Activated CD4-positive, alpha-beta T cell treated with anti-CD3 and anti-CD28 coated beads, Interleukin-2, amount 50 U/mL, for 4 hours (primary cell): ENCODE measurements at regions not wholly inside any gene's neighbourhood (a gene's known extent, or its start where the extent isn't known, plus 50 kb on each side); places are given as distances from the start of the nearest gene placed in this dataset.
"Not testable (repeated sequence)": the region's sequence is repeated elsewhere in the genome, so short reads cannot be mapped to it uniquely, and the experiment has no call there.

Source experiments
- DNase-seq, 2 experiments: peaks; one replicate each; pipeline ENCODE4 v3.0.0-alpha.2; 2020

GRCh38 chr10:62669341-62669740, 135.2 kb upstream of the ADO start:
- DNase-seq: no peak

- no peak for DNase-seq
These were observed 133.4 kb upstream of the ADO start for GRCh38 chr10:62671104-62671503.

GRCh38 chr10:62681211-62681940, 123.1 kb upstream of the ADO start:
- peak; percentile 70 to 78 for DNase-seq

GRCh38 chr10:62684911-62685310, 119.6 kb upstream of the ADO start:
- DNase-seq: no peak

GRCh38 chr10:62687230-62687748, 117.2 kb upstream of the ADO start:
- DNase-seq: no peak

GRCh38 chr10:62688971-62689700, 115.4 kb upstream of the ADO start:
- DNase-seq: no peak

GRCh38 chr10:62689712-62690111, 114.8 kb upstream of the ADO start:
- no peak for DNase-seq

GRCh38 chr10:62690703-62691102, 113.8 kb upstream of the ADO start:
- DNase-seq: no peak

- no peak for DNase-seq
These were observed 113.2 kb upstream of the ADO start for GRCh38 chr10:62691336-62691735.

- no peak for DNase-seq
These were observed 112.4 kb upstream of the ADO start for GRCh38 chr10:62692085-62692484.

- DNase-seq: no peak
These were observed 111.2 kb upstream of the ADO start for GRCh38 chr10:62693306-62693705.

GRCh38 chr10:62694537-62695126, 109.9 kb upstream of the ADO start:
- no peak for DNase-seq

- DNase-seq: no peak
These were observed 107.7 kb upstream of the ADO start for GRCh38 chr10:62696798-62697197.

GRCh38 chr10:62699148-62699547, 105.4 kb upstream of the ADO start:
- no peak for DNase-seq

GRCh38 chr10:62704121-62704520, 100.4 kb upstream of the ADO start:
- not testable (repeated sequence) for DNase-seq

- no peak for DNase-seq
These were observed 98.7 kb upstream of the ADO start for GRCh38 chr10:62705789-62706188.

GRCh38 chr10:62707810-62708209, 96.7 kb upstream of the ADO start:
- no peak for DNase-seq

- DNase-seq: no peak
These were observed 96.0 kb upstream of the ADO start for GRCh38 chr10:62708569-62708968.

- no peak for DNase-seq
These were observed 95.3 kb upstream of the ADO start for GRCh38 chr10:62709200-62709599.

- DNase-seq: no peak
These were observed 94.3 kb upstream of the ADO start for GRCh38 chr10:62710182-62710581.

- DNase-seq: no peak
These were observed 89.1 kb upstream of the ADO start for GRCh38 chr10:62715383-62715782.

- no peak for DNase-seq
These were observed 85.9 kb upstream of the ADO start for GRCh38 chr10:62718585-62718984.

GRCh38 chr10:62719061-62719460, 85.5 kb upstream of the ADO start:
- no peak for DNase-seq

GRCh38 chr10:62721687-62722086, 82.8 kb upstream of the ADO start:
- DNase-seq: no peak
